Nephron progenitor cell (in vitro differentiated cells): ENCODE measurements at regions not wholly inside any gene's neighbourhood (a gene's known extent, or its start where the extent isn't known, plus 50 kb on each side); places are given as distances from the start of the nearest gene placed in this dataset.

Experiments used
- DNase-seq: peaks from one replicate; pipeline ENCODE4 v3.0.0; 2021
- H3K27ac Mint-ChIP-seq: 2 replicates; pipeline ENCODE4 v1.8.0; 2021; ENCODE audit warnings: mild to moderate bottlenecking, moderate library complexity, mixed read lengths
- H3K27me3 Mint-ChIP-seq: 2 replicates; pipeline ENCODE4 v1.8.0; 2021; ENCODE audit warnings: mild to moderate bottlenecking, low read depth, mixed read lengths; ENCODE audit not compliant: poor library complexity
- H3K36me3 Mint-ChIP-seq: 2 replicates; pipeline ENCODE4 v1.8.0; 2021; ENCODE audit warnings: low read depth, mixed read lengths
- H3K4me1 Mint-ChIP-seq: 2 replicates; pipeline ENCODE4 v1.8.0; 2021; ENCODE audit warnings: mixed read lengths
- H3K4me3 Mint-ChIP-seq: 2 replicates; pipeline ENCODE4 v1.8.0; 2021; ENCODE audit warnings: mild to moderate bottlenecking, moderate library complexity, mixed read lengths
- H3K9me3 Mint-ChIP-seq: 2 replicates; pipeline ENCODE4 v1.8.0; 2021; ENCODE audit warnings: mild to moderate bottlenecking, moderate library complexity, mixed read lengths
- TF ChIP-seq, protein P1 (sequence below): fragments of 200-600 bp; sonication (generic); IDR thresholded peaks from 2 replicates; pipeline ENCODE4 v1.5.0; 2021; ENCODE audit warnings: antibody characterized with exemption

DNA sequence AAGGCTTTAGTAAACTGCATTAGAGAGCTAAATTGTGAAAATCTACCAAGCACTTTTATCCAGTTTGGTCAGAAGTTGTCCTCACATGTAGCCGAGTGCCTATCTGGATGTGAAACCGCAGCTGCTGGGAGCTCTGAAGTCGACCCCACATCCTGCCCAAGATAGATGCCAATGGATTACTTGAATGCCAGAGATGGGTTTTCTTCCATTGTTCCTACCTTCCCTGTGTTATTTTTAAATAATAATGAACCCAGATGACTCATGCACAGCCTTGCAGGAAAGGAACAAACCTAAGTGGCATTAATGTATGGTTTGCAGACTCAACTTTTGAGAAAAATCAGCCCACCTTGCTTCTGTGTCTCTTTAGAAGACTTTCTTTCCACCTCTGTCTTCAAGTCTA lies 408.5 kb downstream of the FBXO15 start:
- Mint-ChIP-seq H3K9me3 (no peaks in the 10 kb centered on the region), H3K4me3 (no peak overlapping the region), H3K4me1 (peaks cover 24% of the 10 kb centered on the region), H3K27ac (no peak overlapping the region), H3K27me3 (peaks cover 4% of the 10 kb centered on the region), H3K36me3 (no peaks in the 10 kb centered on the region)
- TF ChIP-seq, protein P1, sequence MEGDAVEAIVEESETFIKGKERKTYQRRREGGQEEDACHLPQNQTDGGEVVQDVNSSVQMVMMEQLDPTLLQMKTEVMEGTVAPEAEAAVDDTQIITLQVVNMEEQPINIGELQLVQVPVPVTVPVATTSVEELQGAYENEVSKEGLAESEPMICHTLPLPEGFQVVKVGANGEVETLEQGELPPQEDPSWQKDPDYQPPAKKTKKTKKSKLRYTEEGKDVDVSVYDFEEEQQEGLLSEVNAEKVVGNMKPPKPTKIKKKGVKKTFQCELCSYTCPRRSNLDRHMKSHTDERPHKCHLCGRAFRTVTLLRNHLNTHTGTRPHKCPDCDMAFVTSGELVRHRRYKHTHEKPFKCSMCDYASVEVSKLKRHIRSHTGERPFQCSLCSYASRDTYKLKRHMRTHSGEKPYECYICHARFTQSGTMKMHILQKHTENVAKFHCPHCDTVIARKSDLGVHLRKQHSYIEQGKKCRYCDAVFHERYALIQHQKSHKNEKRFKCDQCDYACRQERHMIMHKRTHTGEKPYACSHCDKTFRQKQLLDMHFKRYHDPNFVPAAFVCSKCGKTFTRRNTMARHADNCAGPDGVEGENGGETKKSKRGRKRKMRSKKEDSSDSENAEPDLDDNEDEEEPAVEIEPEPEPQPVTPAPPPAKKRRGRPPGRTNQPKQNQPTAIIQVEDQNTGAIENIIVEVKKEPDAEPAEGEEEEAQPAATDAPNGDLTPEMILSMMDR: no peak
- no peak for DNase-seq

GRCh38 chr18:73737990-73738389 lies 409.6 kb downstream of the FBXO15 start:
- H3K9me3 Mint-ChIP-seq: no peaks in the 10 kb centered on the region
- H3K4me1 Mint-ChIP-seq: peaks cover 15% of the 10 kb centered on the region
- H3K27ac Mint-ChIP-seq: no peak overlapping the region
- H3K4me3 Mint-ChIP-seq: no peak overlapping the region
- TF ChIP-seq, protein P1: no peak
- H3K36me3 Mint-ChIP-seq: no peaks in the 10 kb centered on the region
- DNase-seq: no peak
- peaks cover 4% of the 10 kb centered on the region for H3K27me3 Mint-ChIP-seq

GRCh38 chr18:73735836-73736235 lies 411.8 kb downstream of the FBXO15 start:
- Mint-ChIP-seq H3K36me3 (no peaks in the 10 kb centered on the region), H3K9me3 (peaks cover 7% of the 10 kb centered on the region), H3K27ac (peak overlapping the region; percentile 3), H3K4me3 (no peak overlapping the region), H3K27me3 (peaks cover 7% of the 10 kb centered on the region), H3K4me1 (peaks cover 7% of the 10 kb centered on the region)
- TF ChIP-seq, protein P1: no peak
- no peak for DNase-seq

- Mint-ChIP-seq H3K36me3 (no peaks in the 10 kb centered on the region), H3K9me3 (peaks cover 16% of the 10 kb centered on the region), H3K27ac (no peak overlapping the region), H3K4me3 (no peak overlapping the region), H3K4me1 (peaks cover 7% of the 10 kb centered on the region), H3K27me3 (peaks cover 7% of the 10 kb centered on the region)
- TF ChIP-seq, protein P1: no peak
- no peak for DNase-seq
Observed at GRCh38 chr18:73733806-73734314, 413.8 kb downstream of the FBXO15 start.

DNA sequence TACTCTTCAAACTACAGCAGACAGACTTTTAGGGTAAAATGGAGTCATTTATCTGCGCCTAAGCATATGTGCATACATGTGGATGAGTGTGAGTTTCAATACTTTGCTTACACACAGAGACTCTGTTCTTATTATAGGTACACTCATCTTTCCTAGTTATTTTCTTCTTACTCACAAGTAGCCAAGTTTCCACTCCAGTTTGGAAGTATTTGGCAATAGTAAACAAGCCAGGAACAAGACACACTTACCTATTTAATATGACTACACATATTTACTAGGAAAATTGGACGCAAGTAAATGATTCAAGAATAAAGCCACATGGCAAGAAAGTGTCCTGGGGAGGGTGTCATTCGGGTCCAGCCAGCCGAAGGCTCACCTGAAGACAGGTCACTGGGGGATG lies 414.3 kb downstream of the FBXO15 start:
- peaks cover 16% of the 10 kb centered on the region for H3K9me3 Mint-ChIP-seq
- H3K4me1 Mint-ChIP-seq: peaks cover 7% of the 10 kb centered on the region
- no peak overlapping the region for H3K27ac Mint-ChIP-seq
- DNase-seq: no peak
- peaks cover 7% of the 10 kb centered on the region for H3K27me3 Mint-ChIP-seq
- H3K4me3 Mint-ChIP-seq: no peak overlapping the region
- H3K36me3 Mint-ChIP-seq: no peaks in the 10 kb centered on the region
- TF ChIP-seq, protein P1: no peak

DNA sequence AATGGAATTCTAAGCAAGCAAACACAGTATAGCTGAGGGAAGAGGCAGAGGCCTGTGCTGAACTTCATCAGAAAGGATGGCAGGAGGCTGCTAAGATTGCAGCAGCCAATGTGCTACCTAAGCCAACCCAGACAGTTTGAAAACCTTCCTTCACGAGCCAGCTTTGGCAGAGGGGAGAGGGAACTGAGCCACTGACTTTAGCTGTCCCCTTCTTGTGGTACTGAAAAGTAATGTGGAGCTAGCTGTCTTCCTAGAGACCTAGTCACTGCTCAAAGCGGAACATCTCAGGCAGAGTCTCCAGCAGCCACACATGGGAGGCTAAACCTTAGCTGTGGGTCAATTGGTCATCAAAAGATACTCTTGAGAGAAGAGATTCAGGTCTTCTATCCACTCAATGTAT lies 419.0 kb downstream of the FBXO15 start:
- Mint-ChIP-seq H3K4me1 (no peaks in the 10 kb centered on the region), H3K27me3 (peaks cover 3% of the 10 kb centered on the region), H3K27ac (no peak overlapping the region), H3K36me3 (no peaks in the 10 kb centered on the region), H3K9me3 (peaks cover 16% of the 10 kb centered on the region), H3K4me3 (no peak overlapping the region)
- TF ChIP-seq, protein P1: no peak
- no peak for DNase-seq
